SH-SY5Y (cell line): ENCODE measurements at regions not wholly inside any gene's neighbourhood (a gene's known extent, or its start where the extent isn't known, plus 50 kb on each side); places are given as distances from the start of the nearest gene placed in this dataset.

Experiments
- GATA2 ChIP-seq: IDR thresholded peaks from 2 replicates; pipeline ENCODE4 v1.6.1; 2011; ENCODE audit warnings: mild to moderate bottlenecking, low read depth, low read length
- GATA3 ChIP-seq: IDR thresholded peaks from 2 replicates; pipeline ENCODE4 v1.6.1; 2011; ENCODE audit warnings: low read depth, mild to moderate bottlenecking, low read length, moderate library complexity

DNA sequence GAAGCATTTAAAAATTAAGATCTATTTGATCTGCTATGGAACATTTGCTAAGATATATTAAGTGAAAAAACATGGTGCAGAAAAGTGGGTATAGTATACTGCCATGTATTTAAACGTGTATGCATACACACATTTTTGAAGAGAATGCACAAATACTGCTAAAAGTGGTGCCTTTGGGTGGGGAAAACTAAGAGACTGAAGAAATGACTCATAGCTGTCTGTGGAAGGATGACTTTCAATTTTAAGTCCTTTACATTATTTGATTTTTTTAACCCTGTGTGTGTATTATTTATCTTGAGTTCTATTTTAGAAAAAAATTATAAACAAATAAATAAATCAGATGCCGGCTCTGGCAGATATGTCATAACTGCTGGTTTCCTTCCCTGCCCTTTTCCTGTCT lies 120.7 kb upstream of the SLIT3 start:
- TF ChIP-seq GATA2, result no peak
- TF ChIP-seq GATA3, result no peak
